HG02759 (cell line): ENCODE measurements at regions not wholly inside any gene's neighbourhood (a gene's known extent, or its start where the extent isn't known, plus 50 kb on each side); places are given as distances from the start of the nearest gene placed in this dataset.
"Not testable (repeated sequence)": the region's sequence is repeated elsewhere in the genome, so short reads cannot be mapped to it uniquely, and the experiment has no call there.

Experiments used
- ATAC-seq: cut with Tn5 transposase; IDR thresholded peaks from one replicate; pipeline ENCODE4 v1.9.1; 2021; ENCODE audit warnings: mild to moderate bottlenecking, moderate library complexity; ENCODE audit not compliant: unreplicated experiment

GRCh38 chr1:214141486-214141885 lies 139.5 kb upstream of the SMYD2 start:
- no peak for ATAC-seq

GRCh38 chr1:214143006-214143992 lies 137.7 kb upstream of the SMYD2 start:
- ATAC-seq = no peak

GRCh38 chr1:214144521-214144920 lies 136.4 kb upstream of the SMYD2 start:
- ATAC-seq = not testable (repeated sequence)

- ATAC-seq = peak; percentile 56
Measured at GRCh38 chr1:214146523-214146922, 134.4 kb upstream of the SMYD2 start.

- no peak for ATAC-seq
Measured at GRCh38 chr1:214154596-214155292, 126.2 kb upstream of the SMYD2 start.

- no peak for ATAC-seq
Measured at GRCh38 chr1:214155987-214156625, 124.9 kb upstream of the SMYD2 start.

- no peak for ATAC-seq
Measured at GRCh38 chr1:214164173-214164572, 116.8 kb upstream of the SMYD2 start.

- ATAC-seq = no peak
Measured at GRCh38 chr1:214165850-214166374, 115.0 kb upstream of the SMYD2 start.

GRCh38 chr1:214174508-214175199 lies 106.3 kb upstream of the SMYD2 start:
- no peak for ATAC-seq

GRCh38 chr1:214178102-214178501 lies 102.9 kb upstream of the SMYD2 start:
- ATAC-seq = no peak

- no peak for ATAC-seq
Measured at GRCh38 chr1:214184992-214185391, 96.0 kb upstream of the SMYD2 start.

- ATAC-seq = no peak
Measured at GRCh38 chr1:214186103-214186824, 94.7 kb upstream of the SMYD2 start.

GRCh38 chr1:214187121-214187900 lies 93.6 kb upstream of the SMYD2 start:
- ATAC-seq = no peak

GRCh38 chr1:214187933-214188332 lies 93.0 kb upstream of the SMYD2 start:
- no peak for ATAC-seq

- ATAC-seq = no peak
Measured at GRCh38 chr1:214188835-214189234, 92.1 kb upstream of the SMYD2 start.

- ATAC-seq = no peak
Measured at GRCh38 chr1:214192825-214193643, 87.9 kb upstream of the SMYD2 start.

- ATAC-seq = no peak
Measured at GRCh38 chr1:214193691-214194090, 87.3 kb upstream of the SMYD2 start.

GRCh38 chr1:214198571-214198970 lies 82.4 kb upstream of the SMYD2 start:
- no peak for ATAC-seq
